ENCODE measurements at regions not wholly inside any gene's neighbourhood (a gene's known extent, or its start where the extent isn't known, plus 50 kb on each side); places are given as distances from the start of the nearest gene placed in this dataset.

- no peak for ATAC-seq (ENCODE audit: low read depth)
These were observed 60.2 kb upstream of the LRRC4C start for GRCh38 chr11:41519696-41520095.

GRCh38 chr11:41522391-41522790, 62.9 kb upstream of the LRRC4C start:
- no peaks in the 10 kb centered on the region for H3K27me3 ChIP-seq (ENCODE audit: insufficient read depth, poor library complexity, severe bottlenecking)
- no peak overlapping the region for H3K4me3 ChIP-seq (ENCODE audit: severe bottlenecking)
- no peaks in the 10 kb centered on the region for H3K4me1 ChIP-seq (ENCODE audit: insufficient read depth, poor library complexity, severe bottlenecking)
- TF ChIP-seq CTCF (IDR thresholded peaks at IDR 0.05; ENCODE audit: poor library complexity, severe bottlenecking), result no peak
- H3K9me3 ChIP-seq (ENCODE audit: severe bottlenecking), result no peaks in the 10 kb centered on the region
- H3K36me3 ChIP-seq (ENCODE audit: low read depth), result no peaks in the 10 kb centered on the region
- no peak for DNase-seq (ENCODE audit: low spot score)
- H3K27ac ChIP-seq (ENCODE audit: poor library complexity, severe bottlenecking), result peak overlapping the region; percentile 22
- ATAC-seq (ENCODE audit: low read depth), result peak; percentile 74

More at GRCh38 chr11:41519696-41520095, 60.2 kb upstream of the LRRC4C start:
- Histone ChIP-seq H3K4me1 (ENCODE audit: insufficient read depth, poor library complexity, severe bottlenecking) (no peaks in the 10 kb centered on the region), H3K4me3 (ENCODE audit: severe bottlenecking) (no peak overlapping the region), H3K27me3 (ENCODE audit: insufficient read depth, poor library complexity, severe bottlenecking) (no peaks in the 10 kb centered on the region), H3K36me3 (ENCODE audit: low read depth) (no peaks in the 10 kb centered on the region), H3K27ac (ENCODE audit: poor library complexity, severe bottlenecking) (no peak overlapping the region), H3K9me3 (ENCODE audit: severe bottlenecking) (no peaks in the 10 kb centered on the region)
- no peak for TF ChIP-seq CTCF (IDR thresholded peaks at IDR 0.05; ENCODE audit: poor library complexity, severe bottlenecking)
- no peak for DNase-seq (ENCODE audit: low spot score)

DNA sequence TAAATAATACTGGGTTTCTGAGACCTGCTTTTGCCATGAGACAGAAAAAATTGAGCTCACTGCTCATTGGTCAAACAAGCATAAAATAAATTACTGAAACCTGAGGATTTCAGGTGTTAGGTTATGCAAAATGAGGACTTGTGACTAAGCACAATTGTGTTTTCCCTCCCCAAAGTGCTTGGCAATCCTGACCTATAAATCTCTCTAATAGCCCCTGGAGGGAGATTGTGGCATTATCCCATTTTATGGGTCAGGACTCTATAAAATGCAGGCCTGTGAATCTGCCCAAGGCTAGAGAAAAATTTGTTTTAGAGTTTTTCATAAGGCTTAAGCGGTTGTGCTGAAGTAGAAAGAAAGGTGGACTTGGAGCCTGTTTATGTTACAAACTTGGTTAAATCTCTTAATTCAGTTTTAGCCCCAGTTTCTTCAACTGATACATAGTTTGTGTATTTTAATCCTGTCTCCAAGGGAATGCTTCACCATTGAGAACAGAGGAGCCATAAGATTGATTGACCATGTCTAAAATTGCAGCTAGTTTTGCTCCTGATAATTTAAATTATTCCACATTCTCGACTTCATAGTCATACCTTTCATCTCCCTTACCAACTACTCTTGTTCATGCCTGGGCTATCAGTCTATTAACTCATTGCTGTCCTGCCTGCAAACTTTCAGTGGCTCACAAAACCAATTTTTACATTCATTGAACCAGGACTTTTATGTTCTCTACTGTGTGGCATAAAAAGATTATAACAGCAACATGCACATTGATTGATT, 63.6 kb upstream of the LRRC4C start:
- TF ChIP-seq CTCF (IDR thresholded peaks at IDR 0.05; ENCODE audit: poor library complexity, severe bottlenecking), result no peak
- no peaks in the 10 kb centered on the region for H3K4me1 ChIP-seq (ENCODE audit: insufficient read depth, poor library complexity, severe bottlenecking)
- H3K27ac ChIP-seq (ENCODE audit: poor library complexity, severe bottlenecking), result peak overlapping the region; percentile 22
- H3K36me3 ChIP-seq (ENCODE audit: low read depth), result no peaks in the 10 kb centered on the region
- no peak for ATAC-seq (ENCODE audit: low read depth)
- no peak overlapping the region for H3K4me3 ChIP-seq (ENCODE audit: severe bottlenecking)
- no peaks in the 10 kb centered on the region for H3K27me3 ChIP-seq (ENCODE audit: insufficient read depth, poor library complexity, severe bottlenecking)
- no peak for DNase-seq (ENCODE audit: low spot score)
- H3K9me3 ChIP-seq (ENCODE audit: severe bottlenecking), result no peaks in the 10 kb centered on the region

- H3K4me3 ChIP-seq (ENCODE audit: severe bottlenecking), result no peak overlapping the region
- no peaks in the 10 kb centered on the region for H3K36me3 ChIP-seq (ENCODE audit: low read depth)
- no peaks in the 10 kb centered on the region for H3K27me3 ChIP-seq (ENCODE audit: insufficient read depth, poor library complexity, severe bottlenecking)
- no peaks in the 10 kb centered on the region for H3K4me1 ChIP-seq (ENCODE audit: insufficient read depth, poor library complexity, severe bottlenecking)
- DNase-seq (ENCODE audit: low spot score) (no peak), ATAC-seq (ENCODE audit: low read depth) (no peak)
- no peak overlapping the region for H3K27ac ChIP-seq (ENCODE audit: poor library complexity, severe bottlenecking)
- no peak for TF ChIP-seq CTCF (IDR thresholded peaks at IDR 0.05; ENCODE audit: poor library complexity, severe bottlenecking)
- no peaks in the 10 kb centered on the region for H3K9me3 ChIP-seq (ENCODE audit: severe bottlenecking)
These were observed 68.1 kb upstream of the LRRC4C start for GRCh38 chr11:41527530-41527929.

DNA sequence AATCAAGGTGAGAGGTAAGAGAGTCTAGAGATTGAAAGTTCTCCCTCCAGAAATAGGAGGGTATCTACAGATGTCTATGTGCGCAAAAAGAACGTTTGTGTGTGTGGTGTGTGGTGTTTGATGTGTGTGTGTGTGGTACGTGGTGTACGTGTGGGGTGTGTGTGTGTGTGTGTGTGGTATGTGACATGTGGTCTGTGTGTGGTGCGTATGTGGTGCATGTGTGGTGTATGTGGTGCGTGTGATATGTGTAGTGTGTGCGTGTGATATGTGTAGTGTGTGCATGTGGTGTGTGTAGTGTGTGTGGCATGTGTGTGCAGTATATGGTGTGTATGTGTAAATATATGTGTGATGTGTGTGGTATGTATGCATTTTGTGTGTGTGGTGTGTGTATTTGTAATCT, 73.0 kb upstream of the LRRC4C start:
- no peak for ATAC-seq (ENCODE audit: low read depth)
- no peak for TF ChIP-seq CTCF (IDR thresholded peaks at IDR 0.05; ENCODE audit: poor library complexity, severe bottlenecking)
- no peak overlapping the region for H3K4me3 ChIP-seq (ENCODE audit: severe bottlenecking)
- no peaks in the 10 kb centered on the region for H3K9me3 ChIP-seq (ENCODE audit: severe bottlenecking)
- DNase-seq (ENCODE audit: low spot score), result no peak
- H3K27me3 ChIP-seq (ENCODE audit: insufficient read depth, poor library complexity, severe bottlenecking), result no peaks in the 10 kb centered on the region
- no peaks in the 10 kb centered on the region for H3K36me3 ChIP-seq (ENCODE audit: low read depth)
- H3K27ac ChIP-seq (ENCODE audit: poor library complexity, severe bottlenecking), result no peak overlapping the region
- no peaks in the 10 kb centered on the region for H3K4me1 ChIP-seq (ENCODE audit: insufficient read depth, poor library complexity, severe bottlenecking)
